AG09319 (cell line): ENCODE measurements at regions not wholly inside any gene's neighbourhood (a gene's known extent, or its start where the extent isn't known, plus 50 kb on each side); places are given as distances from the start of the nearest gene placed in this dataset.
A peak's percentile ranks its signal among the peaks of the same experiment; 100 is the strongest.
"Not testable (repeated sequence)": the region's sequence is repeated elsewhere in the genome, so short reads cannot be mapped to it uniquely, and the experiment has no call there.

ENCODE experiments used
- DNase-seq: peaks from one replicate; pipeline ENCODE4 v3.0.0-alpha.2; 2010; ENCODE audit warnings: low read depth; ENCODE audit errors: extremely low read depth
- CTCF ChIP-seq: IDR thresholded peaks from 2 replicates; pipeline ENCODE4 v1.5.1; 2011; ENCODE audit warnings: low read depth, mild to moderate bottlenecking, inconsistent platforms, low read length, moderate library complexity

- no peak for TF ChIP-seq CTCF
- no peak for DNase-seq
These were observed 74.7 kb downstream of the LPAR4 start for GRCh38 chrX:78822157-78822690.

DNA sequence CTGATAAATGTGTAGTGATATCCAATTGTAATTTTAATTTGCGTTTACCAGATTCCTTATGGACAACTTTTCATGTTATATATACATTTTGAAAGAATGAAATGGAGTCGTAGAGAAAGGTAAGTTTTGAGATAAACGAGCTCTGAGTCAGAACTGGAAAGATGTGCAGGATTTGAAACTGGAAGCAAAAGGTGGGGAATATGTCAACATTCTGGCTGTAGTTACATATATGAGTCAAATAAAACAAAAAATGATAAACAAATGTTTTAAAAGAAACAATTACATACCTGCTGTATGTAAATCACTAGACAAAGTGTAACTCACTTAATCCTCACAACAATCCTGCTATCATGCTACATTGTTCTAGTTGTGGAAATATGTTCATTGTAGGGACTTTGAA lies 84.0 kb downstream of the LPAR4 start:
- no peak for DNase-seq
- no peak for TF ChIP-seq CTCF

DNA sequence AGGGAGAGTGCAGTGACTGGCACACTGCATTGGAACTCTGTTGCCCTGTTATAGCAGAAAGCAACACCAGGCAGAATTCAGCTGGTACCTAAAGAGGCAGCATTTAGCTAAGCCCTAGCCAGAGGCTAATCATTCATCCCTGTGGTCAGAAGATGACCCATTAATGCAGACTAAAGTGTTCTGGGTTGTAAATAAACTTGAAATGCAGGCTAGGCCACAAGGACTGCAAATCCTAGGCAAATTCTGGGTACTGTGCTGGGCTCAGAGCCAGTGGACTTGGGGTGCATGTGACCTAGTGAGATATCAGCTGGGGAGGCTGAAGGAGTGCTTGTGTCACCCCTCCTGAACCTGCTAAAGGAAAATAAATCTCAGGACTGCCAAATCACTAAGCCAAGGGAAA lies 91.2 kb downstream of the LPAR4 start:
- TF ChIP-seq CTCF: no peak
- no peak for DNase-seq

DNA sequence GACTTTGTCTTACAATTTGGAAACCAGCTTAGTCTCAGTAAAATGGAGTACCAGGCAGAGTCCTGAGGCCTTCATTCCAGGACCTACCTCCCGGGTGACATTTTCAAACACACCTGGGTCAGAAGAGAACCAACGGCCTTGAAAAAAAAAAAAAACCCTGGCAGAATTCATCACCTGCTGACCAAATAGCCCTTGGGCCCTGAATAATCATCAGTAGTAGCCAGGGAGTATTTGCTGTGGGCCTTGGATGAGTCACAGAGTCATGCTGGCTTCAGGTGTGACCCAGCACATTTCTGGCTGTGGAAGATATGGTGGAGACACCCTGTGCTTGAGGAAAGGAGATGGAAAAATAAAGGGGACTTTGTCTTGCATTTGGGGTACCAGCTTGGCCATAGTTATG lies 92.2 kb downstream of the LPAR4 start:
- TF ChIP-seq CTCF: no peak
- DNase-seq: no peak

DNA sequence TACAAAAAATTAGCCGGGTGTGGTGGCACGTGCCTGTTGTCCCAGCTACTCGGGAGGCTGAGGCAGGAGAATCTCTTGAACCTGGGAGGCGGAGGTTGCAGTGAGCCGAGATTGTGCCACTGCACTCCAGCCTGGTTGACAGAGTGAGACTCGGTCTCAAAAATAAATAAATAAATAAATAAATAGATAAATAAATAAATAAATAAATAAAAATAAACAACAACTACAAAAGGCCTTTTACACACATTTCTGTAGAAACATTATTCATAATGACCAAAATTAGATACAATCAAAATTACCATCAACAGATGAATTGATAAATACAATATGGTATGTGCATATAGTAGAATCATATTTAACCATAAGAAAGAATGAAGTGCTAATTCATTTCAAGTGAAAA lies 96.7 kb downstream of the LPAR4 start:
- DNase-seq: not testable (repeated sequence)

GRCh38 chrX:78881248-78881647 lies 63.9 kb upstream of the P2RY10 start:
- not testable (repeated sequence) for DNase-seq

- no peak for DNase-seq
- TF ChIP-seq CTCF: peak; percentile 40
These were observed 58.6 kb upstream of the P2RY10 start for GRCh38 chrX:78886550-78886949.
